CD4-positive, alpha-beta T cell treated with Interleukin-4 for 1 hour (primary cell): ENCODE measurements at regions not wholly inside any gene's neighbourhood (a gene's known extent, or its start where the extent isn't known, plus 50 kb on each side); places are given as distances from the start of the nearest gene placed in this dataset.

ENCODE experiments used
- DNase-seq, 2 donors: peaks; one replicate each; pipeline ENCODE4 v3.0.0-alpha.2; 2020 to 2022

DNA sequence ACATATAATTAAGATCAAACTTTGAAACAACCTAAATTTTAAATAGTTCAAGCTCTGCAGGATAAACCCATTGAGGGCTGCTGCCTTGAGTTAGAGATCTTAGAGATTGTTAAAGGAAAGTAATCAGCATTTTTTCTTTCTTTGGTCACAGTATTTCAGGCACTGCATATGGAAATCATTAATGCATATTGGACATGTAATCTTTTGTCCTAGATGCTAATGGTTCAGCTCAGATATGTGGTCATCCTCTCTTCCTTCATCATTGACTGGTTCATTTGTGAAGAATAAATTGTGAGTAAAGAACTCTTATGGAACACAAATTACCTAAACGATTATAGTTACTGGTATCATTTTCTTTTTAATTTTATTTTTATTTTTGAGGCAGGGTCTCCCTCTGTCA, 82.0 kb upstream of the PRLR start:
- DNase-seq = no peak

- DNase-seq = no peak
These were observed 79.3 kb upstream of the PRLR start for GRCh38 chr5:35309365-35310130.

- DNase-seq = no peak
These were observed 78.1 kb upstream of the PRLR start for GRCh38 chr5:35308421-35308820.

DNA sequence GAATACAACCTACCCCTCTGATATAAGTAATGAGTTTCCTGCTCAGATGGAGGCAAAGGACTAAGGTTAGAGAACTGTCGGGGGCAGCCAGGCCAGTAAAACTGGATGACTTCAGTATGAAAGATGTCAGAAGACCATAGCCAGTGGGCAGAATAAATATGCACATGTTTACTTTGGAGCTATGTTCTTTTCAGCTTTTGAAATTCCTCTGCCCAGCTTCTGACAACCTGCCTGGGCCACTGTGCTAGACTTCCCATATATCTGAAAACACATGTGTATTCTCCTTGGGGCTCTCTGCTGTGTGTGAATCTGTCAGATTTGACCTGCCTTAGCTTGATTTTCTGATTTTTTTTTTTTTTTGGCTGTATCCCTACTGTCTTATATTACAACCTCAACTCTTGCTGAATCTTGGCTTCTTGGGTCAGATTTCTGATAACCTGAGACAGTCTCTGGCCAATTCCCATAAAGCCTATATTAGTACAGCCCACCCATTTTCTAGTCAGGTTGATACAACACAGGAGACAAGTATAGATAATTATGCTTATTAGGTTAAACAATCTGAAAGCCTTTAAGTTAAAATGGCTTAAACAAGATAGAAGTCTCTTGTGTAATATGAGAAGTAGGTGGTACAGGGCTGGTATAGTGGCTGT, 76.6 kb upstream of the PRLR start:
- no peak for DNase-seq

DNA sequence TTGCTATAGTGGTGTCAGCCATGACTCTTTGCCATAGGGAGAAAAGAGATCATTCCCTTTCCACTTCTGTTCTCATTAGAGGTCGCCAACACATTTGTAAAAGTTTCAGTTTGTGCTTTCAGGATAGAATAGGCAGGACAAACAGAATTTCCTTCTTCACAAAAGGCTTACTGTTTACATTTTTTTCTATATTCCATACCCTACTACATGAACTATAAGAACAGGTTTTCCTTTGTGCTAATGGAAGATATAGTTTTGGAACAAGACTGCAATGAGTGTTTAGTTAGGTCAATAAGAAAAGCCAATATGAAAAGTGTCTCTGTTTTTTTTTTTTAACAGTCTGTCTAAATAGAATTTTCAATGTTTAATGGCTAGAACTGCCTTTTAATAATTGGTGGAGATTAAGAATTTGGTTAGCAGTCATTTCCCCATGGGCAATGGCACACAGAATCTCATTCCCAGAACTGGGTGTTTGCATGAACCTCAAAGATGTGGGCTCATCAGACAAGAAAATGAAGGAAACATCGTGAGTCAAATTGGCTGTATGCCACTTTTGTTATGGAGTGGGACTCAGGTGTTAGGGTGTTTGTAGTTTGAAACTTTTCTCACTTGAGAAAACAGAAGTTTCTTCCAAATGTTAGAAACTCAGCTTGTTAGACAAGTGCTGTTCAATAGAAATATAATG, 75.2 kb upstream of the PRLR start:
- no peak for DNase-seq

GRCh38 chr5:35304291-35304690, 74.0 kb upstream of the PRLR start:
- no peak for DNase-seq

- DNase-seq = no peak
These were observed 72.9 kb upstream of the PRLR start for GRCh38 chr5:35303152-35303551.

- DNase-seq = no peak
These were observed 72.3 kb upstream of the PRLR start for GRCh38 chr5:35302544-35302943.

DNA sequence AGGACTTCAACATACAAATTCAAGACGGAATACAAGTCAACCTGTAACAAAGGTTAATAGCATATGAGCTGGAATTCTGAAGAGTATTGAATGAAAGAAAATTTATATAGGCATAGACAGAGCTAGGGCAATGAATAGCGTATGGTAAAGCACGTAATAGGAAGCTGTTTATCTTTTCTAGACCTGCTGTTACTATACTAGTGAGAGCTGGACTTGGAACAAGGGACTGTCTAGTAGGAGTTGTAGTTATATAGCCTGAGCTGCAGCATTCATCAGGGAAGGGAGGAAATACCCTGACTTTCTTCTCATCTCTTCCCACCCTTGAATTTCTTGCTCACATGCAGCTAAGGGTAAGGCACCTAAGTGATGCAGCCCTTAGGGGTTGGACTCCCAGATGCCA, 67.5 kb upstream of the PRLR start:
- no peak for DNase-seq

GRCh38 chr5:35294976-35295375, 64.7 kb upstream of the PRLR start:
- no peak for DNase-seq

DNA sequence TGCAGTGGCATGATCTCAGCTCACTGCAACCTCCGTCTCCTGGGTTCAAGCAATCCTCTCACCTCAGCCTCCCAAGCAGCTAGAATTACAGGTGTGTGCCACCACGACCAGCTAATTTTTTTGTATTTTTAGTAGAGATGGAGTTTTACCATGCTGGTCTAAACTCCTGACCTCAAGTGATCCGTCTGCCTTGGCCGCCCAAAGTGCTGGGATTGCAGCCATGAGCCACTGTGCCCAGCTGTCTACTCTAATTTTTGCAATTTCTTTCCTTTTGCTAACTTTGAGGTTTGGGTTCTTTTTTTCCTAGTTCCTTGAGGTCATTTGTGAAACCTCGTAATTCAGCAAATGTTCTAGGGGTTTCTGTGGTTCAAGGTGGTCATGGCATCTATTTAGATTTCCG, 63.7 kb upstream of the PRLR start:
- no peak for DNase-seq

- no peak for DNase-seq
These were observed 55.1 kb upstream of the PRLR start for GRCh38 chr5:35285435-35285834.

DNA sequence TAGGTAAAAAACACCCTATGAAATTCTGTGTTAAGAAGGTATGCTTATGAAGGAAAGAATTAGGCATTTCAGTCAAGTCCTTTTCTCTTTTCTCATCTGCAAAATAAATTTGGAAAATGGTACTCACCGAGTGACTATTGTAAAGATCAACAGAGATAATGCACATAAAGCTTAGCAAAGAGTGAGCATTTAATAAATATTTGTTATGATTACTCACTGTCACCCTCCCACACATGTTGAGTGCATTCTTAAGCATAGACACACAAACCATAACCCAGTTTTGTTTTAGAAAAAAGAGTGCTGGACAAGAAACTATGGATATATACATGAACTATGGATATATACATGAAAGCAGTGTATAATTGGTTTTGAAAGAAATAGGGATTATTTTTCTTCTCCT, 54.7 kb upstream of the PRLR start:
- DNase-seq = no peak

DNA sequence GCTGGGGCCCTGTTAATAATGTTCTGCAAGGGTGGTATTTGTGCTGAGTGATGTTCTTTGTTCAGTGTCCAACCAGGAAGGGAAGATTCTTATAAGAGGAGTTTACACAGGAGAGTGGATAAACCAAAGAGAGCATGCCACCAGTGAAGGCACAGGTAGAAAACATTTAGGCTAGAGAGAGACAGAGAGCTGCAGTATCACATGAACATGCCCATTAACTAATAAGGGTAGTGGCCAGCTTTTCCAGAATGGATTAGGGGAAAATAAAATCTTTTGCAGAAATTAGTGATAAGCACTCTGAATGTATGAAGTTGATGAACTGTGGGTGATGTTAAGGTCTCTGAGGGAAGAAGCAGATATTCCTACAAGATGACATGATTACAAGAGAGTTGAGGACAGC, 54.1 kb upstream of the PRLR start:
- DNase-seq = no peak

DNA sequence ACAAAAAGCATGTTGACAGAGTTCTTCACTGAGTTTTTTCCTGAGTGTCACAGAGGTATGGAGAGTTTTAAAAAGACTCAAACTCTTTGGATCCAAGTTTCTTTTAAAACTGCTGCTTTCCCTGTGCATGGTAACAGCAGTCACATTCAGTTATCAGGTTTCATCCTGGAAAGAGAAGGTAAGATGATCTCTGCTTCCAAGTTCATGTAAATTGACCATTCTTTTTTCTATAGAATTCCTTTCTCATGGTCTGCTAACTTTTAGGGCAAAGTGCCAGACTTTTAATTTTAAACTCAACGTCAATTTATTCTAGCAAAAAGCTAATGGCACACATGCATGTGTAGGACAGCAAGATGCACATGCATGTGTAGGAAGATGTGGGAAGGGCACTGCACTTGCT, 52.5 kb upstream of the PRLR start:
- no peak for DNase-seq

GRCh38 chr5:35281613-35282012, 51.3 kb upstream of the PRLR start:
- DNase-seq = no peak
